ENCODE measurements at regions not wholly inside any gene's neighbourhood (a gene's known extent, or its start where the extent isn't known, plus 50 kb on each side); places are given as distances from the start of the nearest gene placed in this dataset.

DNA sequence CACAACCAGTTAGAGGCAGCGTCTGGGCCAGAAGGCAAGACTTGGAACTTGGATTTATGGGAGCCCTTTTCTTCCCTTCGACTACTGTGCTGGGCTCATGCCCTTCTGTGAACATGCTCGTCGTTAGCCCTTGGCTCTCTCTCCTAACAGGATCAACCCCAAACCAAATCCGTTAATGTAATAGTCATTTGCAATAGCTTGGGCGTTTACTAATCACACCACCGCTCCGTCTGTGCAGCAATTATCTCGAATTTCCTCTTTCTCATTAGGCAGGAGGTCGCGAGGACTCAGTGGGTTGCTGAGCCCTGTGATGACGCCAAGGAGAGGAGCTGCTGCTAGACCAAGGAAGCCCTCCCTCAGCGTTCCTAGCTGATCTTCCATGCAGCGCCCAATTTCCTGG is 114.7 kb downstream of the ENGASE start:
- H3K4me3 ChIP-seq (ENCODE audit: low read depth in 2 of 2, low read length in 2 of 2) = no peak overlapping the region
- ATAC-seq (no peak), DNase-seq (ENCODE audit: low read depth, low spot score) (no peak)
- H3K27ac ChIP-seq (ENCODE audit: low read length) = no peak overlapping the region
- no peaks in the 10 kb centered on the region for H3K36me3 ChIP-seq (ENCODE audit: control insufficient read depth, insufficient read depth, low read length)
- intact Hi-C loops (cut with micrococcal nuclease; ENCODE audit: unreplicated experiment) = no loop called here
- in situ Hi-C loops (cut with HindIII; ENCODE audit: low pct_unique_long_range_greater_than_20kb, low sequenced_read_pairs) = no loop called here
- H3K4me1 ChIP-seq (ENCODE audit: control insufficient read depth, insufficient read depth, low read length) = no peaks in the 10 kb centered on the region
- H3K27me3 ChIP-seq (ENCODE audit: control insufficient read depth, insufficient read depth, low read length) = peaks cover 40% of the 10 kb centered on the region; the same call in 1 of the 2 replicates
- CTCF ChIA-PET = interaction anchor here (1.1 to 1.9 kb wide), 3 partner anchors 102 to 203 kb away, joined by 3 to 10 read pairs (median 10); no protein-coding TSS in a partner anchor
- BruUV-seq (replicated peaks) = no TSS peak
- H3K9me3 ChIP-seq (ENCODE audit: control insufficient read depth, insufficient read depth, low read depth, low read length) = no peaks in the 10 kb centered on the region
- POLR2A ChIA-PET = no interaction called here
- TF ChIP-seq, protein P1, sequence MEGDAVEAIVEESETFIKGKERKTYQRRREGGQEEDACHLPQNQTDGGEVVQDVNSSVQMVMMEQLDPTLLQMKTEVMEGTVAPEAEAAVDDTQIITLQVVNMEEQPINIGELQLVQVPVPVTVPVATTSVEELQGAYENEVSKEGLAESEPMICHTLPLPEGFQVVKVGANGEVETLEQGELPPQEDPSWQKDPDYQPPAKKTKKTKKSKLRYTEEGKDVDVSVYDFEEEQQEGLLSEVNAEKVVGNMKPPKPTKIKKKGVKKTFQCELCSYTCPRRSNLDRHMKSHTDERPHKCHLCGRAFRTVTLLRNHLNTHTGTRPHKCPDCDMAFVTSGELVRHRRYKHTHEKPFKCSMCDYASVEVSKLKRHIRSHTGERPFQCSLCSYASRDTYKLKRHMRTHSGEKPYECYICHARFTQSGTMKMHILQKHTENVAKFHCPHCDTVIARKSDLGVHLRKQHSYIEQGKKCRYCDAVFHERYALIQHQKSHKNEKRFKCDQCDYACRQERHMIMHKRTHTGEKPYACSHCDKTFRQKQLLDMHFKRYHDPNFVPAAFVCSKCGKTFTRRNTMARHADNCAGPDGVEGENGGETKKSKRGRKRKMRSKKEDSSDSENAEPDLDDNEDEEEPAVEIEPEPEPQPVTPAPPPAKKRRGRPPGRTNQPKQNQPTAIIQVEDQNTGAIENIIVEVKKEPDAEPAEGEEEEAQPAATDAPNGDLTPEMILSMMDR (IDR thresholded peaks at IDR 0.05) = no peak
- TF ChIP-seq, protein P2, sequence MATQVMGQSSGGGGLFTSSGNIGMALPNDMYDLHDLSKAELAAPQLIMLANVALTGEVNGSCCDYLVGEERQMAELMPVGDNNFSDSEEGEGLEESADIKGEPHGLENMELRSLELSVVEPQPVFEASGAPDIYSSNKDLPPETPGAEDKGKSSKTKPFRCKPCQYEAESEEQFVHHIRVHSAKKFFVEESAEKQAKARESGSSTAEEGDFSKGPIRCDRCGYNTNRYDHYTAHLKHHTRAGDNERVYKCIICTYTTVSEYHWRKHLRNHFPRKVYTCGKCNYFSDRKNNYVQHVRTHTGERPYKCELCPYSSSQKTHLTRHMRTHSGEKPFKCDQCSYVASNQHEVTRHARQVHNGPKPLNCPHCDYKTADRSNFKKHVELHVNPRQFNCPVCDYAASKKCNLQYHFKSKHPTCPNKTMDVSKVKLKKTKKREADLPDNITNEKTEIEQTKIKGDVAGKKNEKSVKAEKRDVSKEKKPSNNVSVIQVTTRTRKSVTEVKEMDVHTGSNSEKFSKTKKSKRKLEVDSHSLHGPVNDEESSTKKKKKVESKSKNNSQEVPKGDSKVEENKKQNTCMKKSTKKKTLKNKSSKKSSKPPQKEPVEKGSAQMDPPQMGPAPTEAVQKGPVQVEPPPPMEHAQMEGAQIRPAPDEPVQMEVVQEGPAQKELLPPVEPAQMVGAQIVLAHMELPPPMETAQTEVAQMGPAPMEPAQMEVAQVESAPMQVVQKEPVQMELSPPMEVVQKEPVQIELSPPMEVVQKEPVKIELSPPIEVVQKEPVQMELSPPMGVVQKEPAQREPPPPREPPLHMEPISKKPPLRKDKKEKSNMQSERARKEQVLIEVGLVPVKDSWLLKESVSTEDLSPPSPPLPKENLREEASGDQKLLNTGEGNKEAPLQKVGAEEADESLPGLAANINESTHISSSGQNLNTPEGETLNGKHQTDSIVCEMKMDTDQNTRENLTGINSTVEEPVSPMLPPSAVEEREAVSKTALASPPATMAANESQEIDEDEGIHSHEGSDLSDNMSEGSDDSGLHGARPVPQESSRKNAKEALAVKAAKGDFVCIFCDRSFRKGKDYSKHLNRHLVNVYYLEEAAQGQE (IDR thresholded peaks at IDR 0.05; ENCODE audit: insufficient read depth in 1 of 2, low read depth in 2 of 2, low read length in 1 of 2) = no peak
- no peak for TF ChIP-seq TCF7L2 (IDR thresholded peaks at IDR 0.05; ENCODE audit: low read depth, low read length)
- no peak for TF ChIP-seq SIN3A (IDR thresholded peaks at IDR 0.05; ENCODE audit: borderline replicate concordance, insufficient read depth, low read depth, low read length)
- no peak for TF ChIP-seq POLR2AphosphoS5 (IDR thresholded peaks at IDR 0.05; ENCODE audit: low read depth, low read length)

DNA sequence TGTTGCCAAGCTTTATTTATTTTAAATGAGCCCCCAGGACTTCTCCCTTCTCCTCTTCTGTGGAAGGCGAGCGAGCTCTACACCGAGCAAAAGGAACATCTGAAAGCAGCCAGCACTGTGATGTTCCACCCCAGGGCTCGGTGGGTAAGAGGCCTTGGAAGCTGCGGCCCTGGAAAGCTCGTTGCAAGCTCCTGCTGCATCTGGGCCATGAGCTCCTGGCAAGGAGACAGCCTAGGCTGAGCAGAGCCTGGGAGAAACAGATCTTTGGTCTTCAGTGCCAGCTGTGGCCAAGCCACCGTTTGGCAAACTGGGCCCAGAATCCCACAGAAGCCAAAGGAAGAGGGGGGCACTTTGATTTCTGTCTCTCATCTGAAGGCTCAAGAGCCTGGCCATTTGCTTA is 114.1 kb downstream of the ENGASE start:
- no peak overlapping the region for H3K4me3 ChIP-seq (ENCODE audit: low read depth in 2 of 2, low read length in 2 of 2)
- no peak for DNase-seq (ENCODE audit: low read depth, low spot score)
- H3K36me3 ChIP-seq (ENCODE audit: control insufficient read depth, insufficient read depth, low read length) = no peaks in the 10 kb centered on the region
- ChIA-PET POLR2A (no interaction called here), CTCF (interaction anchor here (0.6 to 1.9 kb wide), 7 partner anchors 20 to 207 kb away, joined by 3 to 10 read pairs (median 3); no protein-coding TSS in a partner anchor)
- in situ Hi-C loops (cut with HindIII; ENCODE audit: low pct_unique_long_range_greater_than_20kb, low sequenced_read_pairs) (no loop called here), intact Hi-C loops (cut with micrococcal nuclease; ENCODE audit: unreplicated experiment) (loop anchor here (1.0 kb wide), 1 partner anchor 203 kb away; no protein-coding TSS in a partner anchor)
- no peak for TF ChIP-seq SIN3A (IDR thresholded peaks at IDR 0.05; ENCODE audit: borderline replicate concordance, insufficient read depth, low read depth, low read length)
- TF ChIP-seq, protein P2 (IDR thresholded peaks at IDR 0.05; ENCODE audit: insufficient read depth in 1 of 2, low read depth in 2 of 2, low read length in 1 of 2) = no peak
- no peak for ATAC-seq
- H3K27ac ChIP-seq (ENCODE audit: low read length) = no peak overlapping the region
- H3K9me3 ChIP-seq (ENCODE audit: control insufficient read depth, insufficient read depth, low read depth, low read length) = no peaks in the 10 kb centered on the region
- H3K27me3 ChIP-seq (ENCODE audit: control insufficient read depth, insufficient read depth, low read length) = peaks cover 41% of the 10 kb centered on the region; the same call in 1 of the 2 replicates
- no TSS peak for BruUV-seq (replicated peaks)
- no peaks in the 10 kb centered on the region for H3K4me1 ChIP-seq (ENCODE audit: control insufficient read depth, insufficient read depth, low read length)
